C1 segment of cervical spinal cord (tissue), 14 donors: ENCODE measurements at regions not wholly inside any gene's neighbourhood (a gene's known extent, or its start where the extent isn't known, plus 50 kb on each side); places are given as distances from the start of the nearest gene placed in this dataset.
A peak's percentile ranks its signal among the peaks of the same experiment; 100 is the strongest.

Source experiments
- DNase-seq, 14 donors: peaks; one replicate each; lab custom pipeline; 2025; lab: John Stamatoyannopoulos, UW

DNA sequence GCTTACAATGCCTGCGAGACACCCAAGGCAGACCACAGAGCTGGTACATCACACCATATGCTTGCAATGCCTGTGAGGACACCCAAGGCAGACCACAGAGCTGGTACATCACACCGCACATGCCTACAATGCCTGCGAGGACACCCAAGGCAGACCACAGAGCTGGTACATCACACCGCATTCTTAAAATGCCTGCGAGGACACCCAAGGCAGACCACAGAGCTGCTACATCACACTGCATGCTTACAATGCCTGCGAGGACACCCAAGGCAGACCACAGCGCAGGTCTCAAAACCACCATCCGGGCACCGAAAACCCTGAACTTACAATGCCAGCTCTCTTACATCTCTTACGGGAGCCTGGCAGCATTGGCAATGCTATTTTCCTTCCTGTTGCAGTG lies 799.6 kb downstream of the GALR1 start:
- DNase-seq: no peak

DNA sequence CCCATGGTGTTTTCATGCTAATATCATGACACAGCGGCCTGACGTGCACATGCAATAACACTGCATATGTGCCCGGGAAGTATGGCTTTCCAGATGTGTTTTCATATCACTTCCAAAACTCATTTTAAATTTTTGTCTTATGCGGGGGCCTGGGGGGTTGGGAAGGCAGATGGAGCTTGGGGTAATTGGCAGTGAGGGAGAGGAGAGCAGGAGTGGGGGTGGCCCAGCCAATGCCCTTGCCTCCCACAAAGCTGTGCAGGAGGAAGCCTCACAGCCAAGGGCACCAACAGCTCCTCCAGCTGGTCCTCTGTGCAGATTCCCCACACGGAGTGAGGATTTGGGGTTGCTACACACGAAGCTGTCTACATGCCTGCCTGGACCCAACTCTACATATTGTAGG lies 805.2 kb downstream of the GALR1 start:
- DNase-seq: no peak

DNA sequence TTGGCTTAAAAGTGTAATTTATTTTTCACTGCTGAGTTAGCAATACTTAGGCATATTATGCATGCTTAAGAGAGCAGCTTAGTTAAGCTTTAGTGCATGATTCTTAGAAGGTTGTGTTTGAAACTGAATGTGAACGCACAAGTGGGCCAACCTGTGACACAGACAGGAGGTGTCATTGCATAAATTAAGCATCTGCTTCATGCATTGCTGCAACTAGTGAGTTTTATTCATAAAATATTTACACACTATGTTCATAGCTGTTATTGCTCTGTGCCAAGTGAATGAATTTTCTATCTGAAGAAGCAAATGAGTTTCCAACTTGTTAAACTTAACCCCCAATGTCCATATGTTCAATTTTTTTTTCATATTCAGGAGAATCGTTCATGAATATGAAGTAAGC lies 806.4 kb downstream of the GALR1 start:
- DNase-seq: no peak

DNA sequence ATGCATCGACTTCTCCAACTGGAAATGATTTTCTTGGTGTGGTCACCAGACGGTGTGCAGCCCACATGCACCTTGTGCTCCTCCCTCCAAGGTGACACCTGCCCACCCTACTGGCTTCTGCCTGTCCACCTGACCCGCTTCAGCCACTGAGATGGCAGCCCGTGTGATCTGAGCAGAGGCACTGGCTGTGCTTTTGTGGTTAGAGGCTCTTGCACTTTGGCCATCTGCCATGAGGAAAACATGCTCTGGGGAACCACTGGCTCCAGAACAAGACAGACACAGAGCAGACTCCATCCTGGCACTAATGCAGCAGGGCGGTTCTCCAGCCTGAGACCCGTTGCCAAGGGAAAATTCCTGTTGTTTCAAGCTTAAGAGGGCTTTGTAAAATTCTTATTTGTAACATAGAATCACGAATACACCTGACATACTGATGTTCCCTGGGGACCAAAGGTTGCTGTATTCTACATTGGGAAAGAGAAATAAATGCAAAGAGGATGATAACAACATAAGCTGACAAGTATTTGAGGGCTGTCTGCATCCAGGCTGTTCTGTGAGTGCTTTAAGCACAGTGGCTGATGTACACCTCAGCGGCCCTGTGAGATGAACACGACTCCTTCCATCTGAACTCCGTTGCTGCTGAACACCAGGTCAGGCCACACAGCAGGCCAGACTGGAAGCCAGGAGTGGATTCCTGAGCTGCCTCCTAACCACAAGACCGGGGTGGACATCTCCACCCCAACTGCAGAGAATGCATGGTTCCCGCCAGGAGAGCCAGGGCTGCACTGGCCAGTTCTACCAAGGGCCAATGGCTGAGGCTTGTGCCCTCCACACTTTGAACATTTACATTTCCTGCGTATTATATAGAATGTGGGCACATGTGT lies 820.4 kb downstream of the GALR1 start:
- peak in 9 of 14 donors; percentile 8 to 64 (median 32) for DNase-seq

DNA sequence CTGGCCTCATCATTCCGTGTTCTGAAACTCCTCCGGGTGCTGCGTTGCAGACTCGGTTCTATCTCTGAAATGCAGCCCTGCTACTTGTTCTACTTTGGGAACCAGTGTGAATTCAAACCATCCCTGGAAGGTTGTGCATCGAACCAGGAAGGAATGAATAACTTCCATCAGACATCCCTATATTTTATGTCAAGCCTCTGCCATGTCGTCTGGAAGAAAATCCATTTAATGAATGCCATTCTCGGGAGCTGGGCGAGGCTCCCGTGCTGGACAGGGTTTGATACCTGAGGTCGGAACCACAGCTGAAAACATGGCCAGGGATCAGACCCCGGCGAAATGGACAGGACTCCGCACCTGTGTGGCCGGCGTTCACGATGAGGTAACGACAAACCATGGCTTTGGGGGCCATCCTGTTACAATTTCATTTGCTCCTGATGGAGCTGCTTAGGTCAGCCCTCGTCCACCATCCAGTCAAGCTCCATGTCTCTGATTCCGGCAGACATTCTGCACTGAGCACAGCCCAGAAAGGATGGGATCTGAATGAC lies 821.6 kb downstream of the GALR1 start:
- no peak for DNase-seq

DNA sequence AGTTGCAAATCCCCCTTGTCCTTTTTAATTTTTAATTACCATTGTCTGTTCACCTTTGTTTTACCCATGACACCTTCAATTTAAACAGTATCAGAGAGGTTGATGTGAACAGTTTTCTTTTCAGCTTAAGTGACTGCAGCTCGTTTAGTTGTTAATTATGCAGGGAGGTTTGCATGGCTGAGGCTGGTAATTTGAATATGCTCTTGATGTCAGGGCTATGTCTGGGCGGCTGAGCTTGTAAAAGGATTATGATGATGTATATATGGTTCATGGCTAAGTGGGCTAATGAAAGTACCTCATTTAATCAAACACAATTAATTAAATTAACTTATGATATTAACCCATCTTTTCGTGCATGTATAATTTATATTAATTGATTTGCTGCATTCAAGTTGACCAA lies 822.1 kb downstream of the GALR1 start:
- no peak for DNase-seq

DNA sequence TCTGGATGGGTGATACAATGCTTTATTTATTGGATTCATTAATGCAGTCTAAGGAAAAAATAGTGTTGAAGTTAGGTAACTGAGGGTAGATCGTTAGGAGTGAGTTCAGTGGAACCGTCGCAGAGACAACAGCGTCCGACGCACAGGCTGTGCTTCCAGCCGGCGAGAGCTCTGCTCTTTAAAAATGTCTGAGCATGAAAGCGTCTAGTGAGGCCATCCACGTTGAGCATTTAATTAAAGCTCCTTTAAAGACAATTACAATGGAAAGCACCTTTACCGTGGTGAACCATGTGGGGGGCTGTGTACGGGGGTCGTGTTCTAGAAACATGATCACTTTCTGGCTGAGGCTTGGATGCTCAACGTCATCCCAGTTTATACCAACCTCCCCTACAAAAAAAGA lies 822.7 kb downstream of the GALR1 start:
- DNase-seq: no peak

DNA sequence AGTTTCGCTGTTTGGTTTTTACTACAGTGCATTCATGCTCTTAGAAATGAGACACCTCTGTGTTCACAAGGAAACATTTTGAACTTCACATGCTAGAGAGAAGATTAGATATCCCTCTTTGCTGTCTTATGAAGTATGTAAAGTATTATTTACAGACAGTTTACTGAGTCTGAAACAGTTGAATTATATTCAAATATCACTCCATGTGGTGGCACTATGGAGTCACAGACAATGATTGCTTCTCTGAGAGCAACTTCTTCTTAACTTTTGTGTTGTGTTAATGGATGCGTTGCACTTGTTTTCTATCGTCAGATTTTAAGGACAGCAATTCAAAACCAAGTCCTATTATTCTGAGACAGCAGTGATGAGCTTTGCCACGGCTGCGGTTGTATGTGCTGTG lies 823.6 kb downstream of the GALR1 start:
- DNase-seq: no peak

DNA sequence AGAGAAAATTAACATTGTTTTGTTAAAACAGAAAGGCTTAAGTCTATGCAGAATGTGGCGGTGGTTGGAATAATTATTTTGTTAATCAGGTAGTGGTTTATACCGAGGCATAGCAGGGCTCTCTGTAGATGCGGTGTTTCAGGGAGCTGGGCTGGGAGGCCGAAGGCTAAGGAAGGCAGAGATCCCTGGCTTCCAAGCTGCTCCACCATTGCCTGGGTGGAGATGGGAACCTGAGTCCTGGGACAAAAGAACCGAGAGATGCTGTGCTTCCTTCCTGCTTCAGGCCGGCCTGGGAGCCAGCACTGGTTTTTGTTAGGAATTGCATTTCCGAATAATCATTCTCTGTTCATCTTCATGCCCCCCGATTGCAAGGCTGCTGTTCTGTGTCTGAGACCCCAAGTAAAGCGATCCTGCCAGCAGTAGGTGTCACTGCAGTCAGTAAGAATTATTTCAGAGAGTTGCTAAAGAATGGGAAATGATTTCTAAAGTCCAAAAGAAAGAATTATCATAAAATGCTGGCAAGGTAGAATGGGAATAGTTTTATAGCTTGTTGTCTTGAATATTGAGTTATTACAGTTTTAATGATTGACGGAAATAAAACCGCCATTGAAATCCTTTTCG lies 824.9 kb downstream of the GALR1 start:
- DNase-seq: no peak

DNA sequence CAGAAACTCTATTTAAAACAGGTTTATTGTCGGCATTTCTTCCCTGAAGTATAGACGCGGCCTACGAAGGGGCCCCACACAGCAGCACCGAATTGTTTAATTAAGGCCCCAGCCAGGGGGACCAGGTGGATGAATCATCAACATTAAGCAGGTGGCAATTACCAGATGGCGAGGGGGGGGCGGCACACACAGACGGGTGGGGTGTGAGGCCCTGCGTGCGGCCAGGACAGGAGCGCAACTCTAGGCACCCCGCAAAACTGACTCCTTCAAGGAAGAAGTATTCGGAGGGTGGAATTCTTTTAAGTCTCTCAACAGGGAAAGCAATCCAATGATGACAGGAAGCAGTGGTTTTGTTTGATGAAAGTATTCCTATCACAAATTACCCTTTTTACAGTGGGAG lies 830.4 kb downstream of the GALR1 start:
- no peak for DNase-seq

DNA sequence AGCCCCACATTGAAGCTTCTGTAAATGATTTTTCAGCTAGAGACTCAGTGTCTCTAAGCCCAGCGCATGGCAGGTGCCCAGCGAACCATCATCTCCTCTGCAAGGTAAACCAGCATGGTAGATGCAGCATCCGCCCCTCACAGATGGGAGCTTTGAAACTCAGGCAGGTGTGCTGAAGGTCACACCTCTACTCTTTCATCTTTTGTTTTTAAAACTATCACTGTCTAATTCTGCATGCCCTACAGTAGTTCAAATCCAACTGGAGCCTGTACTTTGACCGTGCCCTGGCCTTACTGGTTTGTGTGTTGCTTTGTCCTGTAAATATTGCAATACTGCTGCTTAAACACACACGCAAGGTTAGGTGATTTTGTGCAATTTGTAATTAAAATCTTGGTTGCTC lies 831.1 kb downstream of the GALR1 start:
- DNase-seq: no peak

DNA sequence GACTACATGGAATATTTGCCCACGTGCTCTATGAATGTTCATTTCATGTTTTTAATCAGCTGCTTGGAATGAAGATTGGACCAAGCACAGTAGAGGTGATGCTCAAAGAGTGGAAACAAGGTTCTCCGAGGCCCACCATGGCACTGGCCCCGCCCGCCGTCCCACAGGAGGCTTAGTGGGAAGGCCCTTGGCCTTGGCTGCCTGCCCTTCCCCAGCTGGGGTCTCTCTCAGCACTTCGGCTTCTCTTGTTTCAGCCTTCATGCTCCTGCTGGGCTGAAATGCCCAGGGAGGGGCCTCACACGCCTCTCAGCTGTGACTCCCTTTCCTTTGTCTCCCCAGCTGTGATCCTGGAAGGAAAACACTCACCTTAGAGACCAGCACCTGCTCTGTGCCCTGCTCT lies 833.2 kb downstream of the GALR1 start:
- DNase-seq: no peak

DNA sequence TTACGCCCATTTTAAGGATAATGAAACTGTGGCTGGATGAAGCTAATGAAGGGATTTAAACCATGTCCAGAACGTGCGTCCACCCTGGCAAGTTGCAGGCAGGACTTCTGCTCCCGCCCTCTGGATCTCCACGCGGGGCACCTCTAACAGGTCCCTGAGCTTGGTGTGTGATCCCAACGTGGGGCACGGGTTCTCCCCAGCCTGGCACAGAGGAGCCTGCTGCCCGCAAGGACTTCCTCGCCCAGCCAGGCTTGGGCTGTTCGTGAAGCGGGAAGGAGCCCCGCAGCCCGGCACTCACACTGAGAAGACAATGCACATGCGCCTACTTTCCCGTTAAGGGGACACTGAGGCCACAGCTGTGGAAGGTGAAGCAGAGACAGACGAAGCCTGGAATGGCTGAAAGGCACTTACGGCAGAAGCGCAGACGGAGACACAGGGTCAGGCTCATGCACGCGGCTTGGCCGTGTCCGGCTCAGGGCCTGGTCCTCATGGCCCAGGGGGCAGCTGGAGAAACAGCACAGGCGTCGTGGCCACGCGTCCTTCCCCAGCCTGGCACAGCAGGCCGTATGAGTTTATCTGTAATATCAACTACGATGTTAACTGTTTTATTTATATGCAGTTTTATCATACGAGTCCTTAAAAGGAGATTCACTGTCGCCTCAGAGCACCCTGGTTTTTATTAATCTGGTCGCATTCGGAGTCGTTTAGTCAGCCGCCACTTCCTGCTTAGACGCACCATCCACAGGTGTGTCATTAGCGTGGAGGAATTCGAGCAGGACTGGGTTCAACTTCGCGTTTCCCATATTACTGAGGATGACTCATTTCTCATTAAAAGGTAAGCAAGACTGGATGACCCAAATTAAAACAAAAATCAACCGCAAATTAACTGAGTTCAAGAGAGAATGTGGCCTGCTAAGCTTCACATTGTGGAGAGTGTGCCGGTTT lies 835.9 kb downstream of the GALR1 start:
- no peak for DNase-seq

DNA sequence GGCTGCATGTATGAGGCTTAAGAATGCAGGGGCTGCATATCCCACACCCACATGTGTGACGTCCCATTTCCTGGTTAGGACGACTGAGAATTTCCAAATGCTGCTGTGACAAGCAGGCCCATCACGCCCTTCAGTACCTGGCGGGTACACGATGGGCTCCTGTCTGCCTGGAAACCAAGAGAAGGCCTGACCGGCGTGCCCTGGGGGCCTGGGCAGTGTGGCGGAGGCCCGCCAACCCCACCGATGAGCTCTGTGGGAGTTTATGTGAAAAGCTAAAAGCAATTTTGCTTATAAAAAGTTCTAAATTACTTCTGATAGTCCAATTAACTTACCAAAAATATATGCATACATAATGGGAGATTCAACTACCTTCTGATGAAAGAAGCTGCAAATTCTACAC lies 837.3 kb downstream of the GALR1 start:
- DNase-seq: no peak

DNA sequence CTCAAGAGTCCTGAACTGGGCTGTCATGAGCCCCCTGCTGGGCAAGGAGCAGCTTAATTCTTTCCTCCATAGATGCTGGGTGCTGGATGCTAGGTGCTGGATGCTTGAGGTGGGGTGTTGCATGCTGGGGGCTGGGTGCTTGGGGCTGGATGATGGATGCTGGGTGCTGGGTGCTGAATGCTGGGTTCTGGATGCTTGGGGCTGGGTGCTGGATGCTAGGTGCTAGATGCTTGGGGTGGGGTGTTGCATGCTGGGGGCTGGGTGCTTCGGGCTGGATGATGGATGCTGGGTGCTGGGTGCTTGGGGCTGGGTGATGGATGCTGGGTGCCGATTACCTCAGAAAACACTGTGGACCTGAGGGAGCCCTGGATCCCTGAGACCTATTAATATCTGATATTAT lies 837.7 kb downstream of the GALR1 start:
- no peak for DNase-seq

DNA sequence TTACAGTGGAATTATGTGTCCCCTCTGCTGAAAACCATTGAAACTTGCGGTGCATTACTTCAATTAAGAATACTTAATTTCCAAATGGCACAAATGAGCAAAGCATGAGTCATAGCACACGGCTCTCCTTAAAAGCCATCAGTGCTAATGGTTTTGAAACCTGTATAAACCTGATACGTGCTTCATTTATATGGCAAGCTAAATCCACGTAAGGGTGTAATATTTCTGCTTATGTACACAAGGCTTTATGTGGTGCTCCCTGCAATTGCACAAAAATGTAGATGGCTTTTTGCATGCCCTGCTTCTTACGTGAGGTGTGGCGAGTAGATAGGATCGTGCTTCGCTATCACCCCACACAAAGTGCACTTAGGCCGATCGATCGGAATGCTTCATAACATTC lies 840.9 kb downstream of the GALR1 start:
- DNase-seq: no peak

DNA sequence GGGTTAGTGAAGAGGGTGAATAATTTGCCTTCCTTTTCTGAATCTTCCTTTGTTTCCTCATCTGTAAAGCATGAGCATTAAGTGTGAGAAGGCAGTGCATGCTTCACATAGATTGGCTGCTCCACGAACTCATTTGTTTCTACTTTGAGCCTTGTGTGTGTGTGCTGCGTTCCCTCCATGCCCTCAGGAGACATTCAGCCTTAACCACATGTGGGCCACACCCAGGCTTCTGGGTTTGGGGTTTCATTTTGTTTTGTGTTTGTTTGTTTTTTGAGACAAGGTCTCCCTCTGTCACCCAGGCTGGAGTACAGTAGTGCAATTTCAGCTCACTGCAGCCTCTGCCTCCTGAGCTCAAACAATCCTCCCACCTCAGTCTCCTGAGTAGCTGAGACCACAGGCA lies 843.3 kb downstream of the GALR1 start:
- DNase-seq: no peak

DNA sequence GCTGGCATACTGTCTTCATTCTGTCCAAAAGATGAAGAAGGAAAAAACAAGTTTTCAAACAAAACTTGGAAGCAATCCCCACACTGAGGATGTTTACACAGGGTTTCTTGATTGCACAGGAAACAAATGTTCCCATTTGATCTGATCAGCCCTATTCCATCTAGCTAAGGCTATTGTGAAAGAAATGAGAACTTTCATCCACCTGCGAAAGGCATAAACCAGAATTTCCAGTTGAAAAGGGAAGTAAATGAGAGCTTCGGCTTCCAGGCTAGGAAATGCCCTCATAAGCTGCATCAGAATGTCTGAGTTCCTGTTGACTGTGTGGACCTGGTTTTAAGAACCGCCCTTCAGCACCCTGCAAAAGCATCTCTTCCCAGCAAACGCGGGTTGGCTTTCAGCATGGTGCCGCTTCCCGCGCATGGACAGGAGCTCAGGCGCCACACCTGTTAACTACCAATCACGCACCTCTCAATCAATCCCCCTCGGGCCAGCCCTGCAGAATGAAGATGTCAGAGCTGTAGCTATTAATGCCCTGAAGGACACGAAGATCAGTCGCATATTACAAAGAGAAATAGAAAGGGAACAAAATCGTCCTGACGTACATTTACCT lies 850.4 kb downstream of the GALR1 start:
- DNase-seq: no peak

DNA sequence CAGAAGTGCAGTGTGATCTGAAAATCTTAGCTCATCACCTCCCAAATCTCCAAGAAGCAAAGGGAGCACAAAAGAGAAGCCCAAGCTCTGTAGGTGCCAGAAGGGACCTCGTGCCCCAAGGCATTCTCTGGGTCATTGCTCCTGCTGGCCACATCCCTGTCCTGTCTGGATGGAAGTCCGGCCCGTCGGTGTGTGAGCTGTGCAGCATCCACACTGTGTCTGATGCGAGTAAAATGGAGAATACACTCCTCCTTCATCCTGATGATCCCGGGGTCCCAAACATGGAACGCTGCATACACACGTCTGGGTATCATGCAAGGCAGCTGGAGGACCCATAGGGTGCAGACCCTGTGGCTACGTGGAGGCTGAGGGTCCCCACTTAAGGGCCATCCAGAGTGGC lies 851.4 kb downstream of the GALR1 start:
- no peak for DNase-seq

DNA sequence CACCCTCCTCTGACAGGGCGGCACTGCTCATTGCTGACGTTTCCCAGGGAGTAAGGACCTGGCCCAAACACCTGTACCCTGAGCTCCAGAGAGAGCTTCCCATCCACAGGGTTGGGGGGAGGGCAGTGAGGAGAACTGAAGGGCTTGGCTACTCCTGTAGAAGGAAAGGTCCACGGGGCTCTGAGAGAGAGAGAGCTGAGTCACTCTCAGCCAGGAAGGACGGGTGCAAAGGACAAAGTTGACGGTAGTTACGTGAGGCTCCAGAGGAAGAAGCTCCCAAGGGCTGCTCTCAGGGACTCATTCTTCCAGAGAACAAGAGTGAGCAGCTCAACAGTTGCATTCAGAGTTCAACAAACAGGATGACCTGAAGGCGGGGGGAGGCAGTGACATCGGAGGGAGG lies 852.5 kb downstream of the GALR1 start:
- DNase-seq: no peak

DNA sequence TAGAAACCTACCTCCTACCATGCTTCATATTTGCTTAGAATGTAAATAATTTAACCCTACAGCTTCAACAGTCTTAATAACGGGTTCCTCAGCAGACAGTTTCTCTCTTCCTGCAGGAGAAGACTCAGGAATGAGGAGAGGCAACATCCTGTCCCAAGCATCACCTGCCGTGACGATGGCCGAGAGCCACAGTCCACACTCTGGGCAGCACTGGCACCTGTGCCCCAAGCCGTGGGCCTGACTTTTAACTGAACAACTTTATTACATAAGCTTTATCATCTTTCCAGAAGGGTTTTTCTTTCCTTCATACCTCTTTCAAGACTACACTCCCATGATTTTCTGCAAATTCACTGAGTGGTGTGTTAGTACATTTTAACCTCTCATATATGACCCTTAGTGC lies 856.0 kb downstream of the GALR1 start:
- DNase-seq: no peak

DNA sequence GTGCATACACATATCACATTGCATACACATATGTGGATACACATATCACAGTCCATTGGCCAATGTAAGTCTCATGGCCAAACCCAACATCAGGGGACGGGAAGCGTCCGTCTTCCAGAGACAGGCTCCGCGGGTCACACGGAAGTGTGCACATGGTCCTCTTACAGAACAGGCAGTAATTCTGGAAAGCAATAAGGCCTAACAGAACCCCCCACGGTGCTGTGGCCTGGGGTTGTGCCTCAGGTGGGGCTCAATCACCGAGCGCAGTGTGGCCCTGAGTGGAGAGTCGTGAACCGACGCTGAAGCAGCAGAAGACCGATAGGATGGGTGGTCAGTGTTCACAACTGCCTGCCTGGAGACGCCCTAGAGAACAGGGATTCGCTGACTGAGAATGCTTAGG lies 857.3 kb downstream of the GALR1 start:
- DNase-seq: no peak
